H1 (cell line): ENCODE measurements at regions not wholly inside any gene's neighbourhood (a gene's known extent, or its start where the extent isn't known, plus 50 kb on each side); places are given as distances from the start of the nearest gene placed in this dataset.
"Not testable (repeated sequence)": the region's sequence is repeated elsewhere in the genome, so short reads cannot be mapped to it uniquely, and the experiment has no call there.

Source experiments
- CTCF ChIA-PET: fragments of 300-600 bp; sonication (Branson Sonifier 250); formaldehyde crosslinking; loops from one replicate; lab custom pipeline; 2021; ENCODE audit not compliant: partially characterized antibody; lab: Charles Lee
- POLR2A ChIA-PET: fragments of 300-600 bp; sonication (Branson Sonifier 250); formaldehyde crosslinking; loops from one replicate; lab custom pipeline; 2021; ENCODE audit warnings: inconsistent platforms; ENCODE audit not compliant: partially characterized antibody; lab: Charles Lee
- DNase-seq, 2 experiments: peaks; one replicate each; pipeline versions ENCODE4 v3.0.0 to v3.0.0-alpha.2; 2010 to 2022; ENCODE audit warnings: low spot score in 2 of 2, low read depth in 1 of 2, mixed read lengths in 1 of 2
- FAIRE-seq: peaks from 2 replicates; lab custom pipeline; 2011; peaks lifted over from hg19 to GRCh38; lab: Jason Lieb, UNC
- H2AFZ ChIP-seq: 2 replicates; pipeline ENCODE4 v1.8.1; 2012; ENCODE audit warnings: low read length, inconsistent platforms
- H2AK5ac ChIP-seq: 2 replicates; pipeline ENCODE4 v1.6.1; 2013; ENCODE audit warnings: low read depth, low read length
- H2BK120ac ChIP-seq: replicated peaks from 2 replicates; pipeline ENCODE3; 2013; ENCODE audit warnings: low read depth, low read length, inconsistent platforms
- H2BK12ac ChIP-seq: 2 replicates; pipeline ENCODE4 v1.6.1; 2013; ENCODE audit warnings: low read depth, low read length
- H2BK15ac ChIP-seq: 2 replicates; pipeline ENCODE4 v1.6.1; 2013; ENCODE audit warnings: low read length
- H2BK20ac ChIP-seq: 2 replicates; pipeline ENCODE4 v1.6.1; 2013; ENCODE audit warnings: low read length
- H2BK5ac ChIP-seq: 2 replicates; pipeline ENCODE4 v1.6.1; 2013; ENCODE audit warnings: low read depth, low read length
- H3K14ac ChIP-seq: 2 replicates; pipeline ENCODE4 v1.6.1; 2013; ENCODE audit warnings: inconsistent platforms; ENCODE audit not compliant: insufficient read length
- H3K18ac ChIP-seq: 2 replicates; pipeline ENCODE4 v1.6.1; 2013; ENCODE audit warnings: low read length; ENCODE audit errors: extremely low read depth
- H3K23ac ChIP-seq: 2 replicates; pipeline ENCODE4 v1.6.1; 2013; ENCODE audit warnings: inconsistent platforms; ENCODE audit not compliant: insufficient read length
- H3K23me2 ChIP-seq: 2 replicates; pipeline ENCODE4 v1.6.1; 2013; ENCODE audit warnings: low read depth, low read length
- H3K27ac ChIP-seq: 2 replicates; pipeline ENCODE4 v1.6.1; 2011; ENCODE audit warnings: low read depth, low read length, inconsistent platforms
- H3K27me3 ChIP-seq, 4 experiments: replicated peaks in 1 of 4; 1 replicate in 1 of 4; 2 replicates in 3 of 4; pipeline versions ENCODE4 v1.6.1 to v1.8.1; 2011 to 2013; ENCODE audit warnings: low read length in 3 of 4, mild to moderate bottlenecking in 3 of 4, inconsistent platforms in 2 of 4, mixed read lengths in 2 of 4, moderate library complexity in 1 of 4; ENCODE audit not compliant: control insufficient read depth in 3 of 4, insufficient read depth in 3 of 4; ENCODE audit errors: extremely low read depth in 1 of 4
- H3K36me3 ChIP-seq, 4 experiments: 2 replicates each; pipeline versions ENCODE4 v1.6.1 to v1.8.1; 2011 to 2013; ENCODE audit warnings: mild to moderate bottlenecking in 4 of 4, low read length in 3 of 4, moderate library complexity in 2 of 4, control low read depth in 1 of 4, inconsistent platforms in 1 of 4; ENCODE audit not compliant: insufficient read depth in 4 of 4, control insufficient read depth in 2 of 4
- H3K4ac ChIP-seq: replicated peaks from 2 replicates; pipeline ENCODE3; 2013; ENCODE audit warnings: low read length, low read depth, mixed read lengths, inconsistent platforms; ENCODE audit not compliant: insufficient read length
- H3K4me1 ChIP-seq, 4 experiments: replicated peaks in 1 of 4; 1 replicate in 1 of 4; 2 replicates in 3 of 4; pipeline versions ENCODE4 v1.6.1 to v1.8.1; 2011 to 2013; ENCODE audit warnings: low read length in 3 of 4, inconsistent platforms in 2 of 4, mixed read lengths in 1 of 4; ENCODE audit not compliant: insufficient read depth in 4 of 4, control insufficient read depth in 3 of 4
- H3K4me2 ChIP-seq, 2 experiments: 2 replicates each; pipeline versions ENCODE4 v1.6.1 to v1.8.1; 2011 to 2013; ENCODE audit warnings: low read depth in 2 of 2, low read length in 2 of 2, control low read depth in 1 of 2, inconsistent platforms in 1 of 2, mild to moderate bottlenecking in 1 of 2; ENCODE audit not compliant: insufficient read depth in 1 of 2
- H3K4me3 ChIP-seq, 4 experiments: fragments of 200-600, 300-600 bp in 1 of 4; sonication (generic), shearing (Covaris generic), sonication (Bioruptor Twin) in 1 of 4; 2 replicates each; pipeline versions ENCODE4 v1.5.1 to v1.8.1; 2011 to 2016; ENCODE audit warnings: low read length in 4 of 4, low read depth in 3 of 4, control low read depth in 2 of 4, inconsistent platforms in 2 of 4, mild to moderate bottlenecking in 2 of 4, mixed read lengths in 1 of 4, moderate library complexity in 1 of 4; ENCODE audit not compliant: insufficient read depth in 2 of 4; ENCODE audit errors: extremely low read depth in 1 of 4
- H3K56ac ChIP-seq: replicated peaks from 2 replicates; pipeline ENCODE3; 2013; ENCODE audit warnings: low read depth, mild to moderate bottlenecking, mixed read lengths, low read length, inconsistent platforms; ENCODE audit not compliant: insufficient read length
- H3K79me1 ChIP-seq: 2 replicates; pipeline ENCODE4 v1.6.1; 2013; ENCODE audit warnings: low read depth, low read length, control low read depth
- H3K79me2 ChIP-seq, 2 experiments: 2 replicates each; pipeline versions ENCODE4 v1.6.1 to v1.8.1; 2012 to 2013; ENCODE audit warnings: low read length in 2 of 2, mild to moderate bottlenecking in 2 of 2, inconsistent platforms in 1 of 2; ENCODE audit not compliant: insufficient read depth in 2 of 2, control insufficient read depth in 1 of 2
- H3K9ac ChIP-seq, 4 experiments: replicated peaks in 1 of 4; 1 replicate in 1 of 4; 2 replicates in 3 of 4; pipeline versions ENCODE4 v1.6.1 to v1.8.1; 2011 to 2013; ENCODE audit warnings: low read depth in 3 of 4, low read length in 3 of 4, control low read depth in 2 of 4, mild to moderate bottlenecking in 2 of 4, moderate library complexity in 2 of 4, inconsistent platforms in 1 of 4; ENCODE audit errors: extremely low read depth in 1 of 4
- H3K9me3 ChIP-seq, 2 experiments: 2 replicates each; pipeline versions ENCODE4 v1.6.1 to v1.8.1; 2012 to 2013; ENCODE audit warnings: mild to moderate bottlenecking in 2 of 2, moderate library complexity in 2 of 2, control low read depth in 1 of 2, inconsistent platforms in 1 of 2, low read depth in 1 of 2, low read length in 1 of 2, mixed read lengths in 1 of 2; ENCODE audit not compliant: insufficient read depth in 2 of 2
- H4K20me1 ChIP-seq, 2 experiments: replicated peaks in 1 of 2; 2 replicates each; pipeline versions ENCODE3 to v1.8.1; 2011 to 2013; ENCODE audit warnings: inconsistent platforms in 2 of 2, low read length in 2 of 2, mild to moderate bottlenecking in 1 of 2; ENCODE audit not compliant: insufficient read depth in 2 of 2, control insufficient read depth in 1 of 2
- H4K5ac ChIP-seq: 2 replicates; pipeline ENCODE4 v1.6.1; 2013; ENCODE audit warnings: low read length, low read depth, mixed read lengths, inconsistent platforms; ENCODE audit not compliant: insufficient read length
- H4K8ac ChIP-seq: 2 replicates; pipeline ENCODE4 v1.8.0; 2013; ENCODE audit warnings: mild to moderate bottlenecking, moderate library complexity, low read length, inconsistent platforms; ENCODE audit not compliant: insufficient read depth; ENCODE audit errors: extremely low read depth
- H4K91ac ChIP-seq: replicated peaks from 2 replicates; pipeline ENCODE3; 2013; ENCODE audit warnings: low read length, mixed read lengths, inconsistent platforms; ENCODE audit not compliant: insufficient read length
- ASH2L ChIP-seq: fragments of 200-600, 300-600 bp; sonication (generic); IDR thresholded peaks from one replicate; pipeline ENCODE4 v1.7.1; 2017; ENCODE audit warnings: low read length
- EGR1 ChIP-seq: IDR thresholded peaks from 2 replicates; pipeline ENCODE4 v1.6.1; 2011; ENCODE audit warnings: low read depth, low read length, borderline replicate concordance
- RBBP5 ChIP-seq: IDR thresholded peaks from 2 replicates; pipeline ENCODE4 v1.7.1; 2012; ENCODE audit warnings: low read depth, mild to moderate bottlenecking, inconsistent platforms, low read length, moderate library complexity, borderline replicate concordance
- SIX5 ChIP-seq: IDR thresholded peaks from 2 replicates; pipeline ENCODE4 v1.6.1; 2011; ENCODE audit warnings: mild to moderate bottlenecking, low read depth, low read length
- TCF12 ChIP-seq: IDR thresholded peaks from 2 replicates; pipeline ENCODE4 v1.6.1; 2011; ENCODE audit warnings: low read depth, mild to moderate bottlenecking, low read length
- WGBS, 2 experiments: shearing (Covaris generic) in 1 of 2; methylation state at CpG; one replicate each; pipeline versions ENCODE4 v1.1.6 to v1.1.7; 2013 to 2015; ENCODE audit warnings: low lambda C conversion rate in 2 of 2, mixed read lengths in 2 of 2, inconsistent platforms in 1 of 2, low coverage in 1 of 2, missing lambda C conversion rate in 1 of 2; ENCODE audit not compliant: insufficient replicate concordance in 2 of 2, insufficient coverage in 1 of 2, insufficient read length in 1 of 2; ENCODE audit errors: extremely low coverage in 1 of 2, missing lambda C conversion rate in 1 of 2; 5-methylcytosine and 5-hydroxymethylcytosine counted together

DNA sequence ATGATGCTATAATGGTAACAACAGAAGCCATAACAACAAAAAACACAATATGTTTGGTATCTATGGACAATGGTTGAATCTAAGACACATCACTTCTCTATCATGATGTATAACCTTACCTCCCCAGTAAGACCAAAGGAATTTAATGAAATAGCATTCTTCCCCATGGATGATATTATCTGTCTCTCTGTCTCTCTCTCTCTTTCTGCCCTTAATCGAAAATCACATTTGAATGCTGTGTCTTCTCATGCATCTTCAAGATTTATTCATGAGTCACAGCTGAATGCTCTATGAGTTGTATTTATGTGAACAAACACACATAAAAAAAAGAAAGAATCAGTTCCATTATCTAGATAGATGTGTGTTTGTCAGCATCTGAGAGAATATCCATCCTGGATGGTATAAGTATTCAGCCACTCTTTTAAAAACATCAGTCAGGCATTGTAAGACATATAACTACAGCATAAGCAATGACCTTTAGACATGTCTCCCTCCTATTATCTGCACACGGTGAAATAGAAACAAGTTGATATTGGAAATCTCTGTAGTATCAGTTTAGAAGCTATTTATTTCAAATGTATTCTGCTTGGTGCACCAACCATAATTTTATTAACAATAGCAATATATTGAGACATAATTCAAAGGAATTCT lies 433.3 kb downstream of the TOX3 start (continued):
- no peak for TF ChIP-seq RBBP5
- TF ChIP-seq EGR1, result no peak
- TF ChIP-seq TCF12, result no peak
- no peak for TF ChIP-seq ASH2L
- TF ChIP-seq SIX5, result no peak

DNA sequence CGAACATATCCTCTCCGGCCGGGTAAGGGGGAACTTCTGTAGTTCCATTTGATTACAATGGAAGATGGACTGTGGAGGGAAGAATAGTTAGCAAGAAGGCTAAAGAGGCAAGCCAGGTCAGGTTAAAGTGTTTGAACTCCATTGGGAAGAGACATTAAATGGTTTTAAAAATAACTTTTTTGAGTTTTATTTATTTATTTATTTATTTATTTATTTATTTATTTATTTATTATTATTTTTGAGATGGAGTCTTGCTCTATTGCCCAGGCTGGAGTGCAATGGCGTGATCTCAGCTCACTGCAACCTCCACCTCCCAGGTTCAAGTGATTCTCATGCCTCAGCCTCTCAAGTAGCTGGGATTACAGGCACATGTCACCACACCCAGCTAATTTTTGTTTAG lies 441.9 kb downstream of the TOX3 start:
- H4K20me1 ChIP-seq, H3K14ac ChIP-seq, H2BK15ac ChIP-seq, H4K91ac ChIP-seq, H3K23me2 ChIP-seq, H4K5ac ChIP-seq, H3K79me1 ChIP-seq, POLR2A ChIA-PET, H3K9me3 ChIP-seq, H2BK5ac ChIP-seq, H3K18ac ChIP-seq, H3K27ac ChIP-seq, H3K4me1 ChIP-seq, H4K8ac ChIP-seq, FAIRE-seq, H3K4me2 ChIP-seq, H2AFZ ChIP-seq, H2BK20ac ChIP-seq, H3K4ac ChIP-seq, H3K56ac ChIP-seq, H2AK5ac ChIP-seq, H3K23ac ChIP-seq, H3K27me3 ChIP-seq, H3K36me3 ChIP-seq, DNase-seq, H3K9ac ChIP-seq, H2BK12ac ChIP-seq, H3K79me2 ChIP-seq, H2BK120ac ChIP-seq, H3K4me3 ChIP-seq, CTCF ChIA-PET: not testable (repeated sequence)
- 97% methylated on average over 4 of the region's 4 CpGs; no CpG with 5 or more reads in 1 of the 2 experiments for WGBS, 2 experiments
